ENCODE measurements at regions not wholly inside any gene's neighbourhood (a gene's known extent, or its start where the extent isn't known, plus 50 kb on each side); places are given as distances from the start of the nearest gene placed in this dataset.

GRCh38 chr2:220309215-220309614 lies 681.8 kb downstream of the SLC4A3 start:
- no peak for TF ChIP-seq CTCF (IDR thresholded peaks at IDR 0.05; ENCODE audit: insufficient read depth, low read length, poor library complexity, severe bottlenecking)
- no peaks in the 10 kb centered on the region for H3K27me3 ChIP-seq (ENCODE audit: control insufficient read depth, insufficient read depth, low read length)
- no peak for DNase-seq (ENCODE audit: low read depth)
- no peaks in the 10 kb centered on the region for H3K36me3 ChIP-seq (ENCODE audit: control insufficient read depth, insufficient read depth, low read length)
- no peak overlapping the region for H3K4me3 ChIP-seq (ENCODE audit: low read depth, low read length)

GRCh38 chr2:220310451-220310861 lies 683.0 kb downstream of the SLC4A3 start:
- Histone ChIP-seq H3K36me3 (ENCODE audit: control insufficient read depth, insufficient read depth, low read length) (no peaks in the 10 kb centered on the region), H3K27me3 (ENCODE audit: control insufficient read depth, insufficient read depth, low read length) (no peaks in the 10 kb centered on the region), H3K4me3 (ENCODE audit: low read depth, low read length) (no peak overlapping the region)
- no peak for TF ChIP-seq CTCF (IDR thresholded peaks at IDR 0.05; ENCODE audit: insufficient read depth, low read length, poor library complexity, severe bottlenecking)
- DNase-seq (ENCODE audit: low read depth): no peak

GRCh38 chr2:220315098-220315823 lies 687.8 kb downstream of the SLC4A3 start:
- no peaks in the 10 kb centered on the region for H3K27me3 ChIP-seq (ENCODE audit: control insufficient read depth, insufficient read depth, low read length)
- TF ChIP-seq CTCF (IDR thresholded peaks at IDR 0.05; ENCODE audit: insufficient read depth, low read length, poor library complexity, severe bottlenecking): no peak
- H3K4me3 ChIP-seq (ENCODE audit: low read depth, low read length): no peak overlapping the region
- no peaks in the 10 kb centered on the region for H3K36me3 ChIP-seq (ENCODE audit: control insufficient read depth, insufficient read depth, low read length)
- DNase-seq (ENCODE audit: low read depth): no peak

GRCh38 chr2:220318037-220318436 lies 690.6 kb downstream of the SLC4A3 start:
- H3K27me3 ChIP-seq (ENCODE audit: control insufficient read depth, insufficient read depth, low read length): no peaks in the 10 kb centered on the region
- no peak for TF ChIP-seq CTCF (IDR thresholded peaks at IDR 0.05; ENCODE audit: insufficient read depth, low read length, poor library complexity, severe bottlenecking)
- no peaks in the 10 kb centered on the region for H3K36me3 ChIP-seq (ENCODE audit: control insufficient read depth, insufficient read depth, low read length)
- DNase-seq (ENCODE audit: low read depth): no peak
- H3K4me3 ChIP-seq (ENCODE audit: low read depth, low read length): no peak overlapping the region

- Histone ChIP-seq H3K27me3 (ENCODE audit: control insufficient read depth, insufficient read depth, low read length) (no peaks in the 10 kb centered on the region), H3K36me3 (ENCODE audit: control insufficient read depth, insufficient read depth, low read length) (no peaks in the 10 kb centered on the region), H3K4me3 (ENCODE audit: low read depth, low read length) (no peak overlapping the region)
- TF ChIP-seq CTCF (IDR thresholded peaks at IDR 0.05; ENCODE audit: insufficient read depth, low read length, poor library complexity, severe bottlenecking): no peak
- DNase-seq (ENCODE audit: low read depth): no peak
These were observed 691.1 kb downstream of the SLC4A3 start for GRCh38 chr2:220318508-220318907.

- no peak for DNase-seq (ENCODE audit: low read depth)
- H3K36me3 ChIP-seq (ENCODE audit: control insufficient read depth, insufficient read depth, low read length): no peaks in the 10 kb centered on the region
- no peak for TF ChIP-seq CTCF (IDR thresholded peaks at IDR 0.05; ENCODE audit: insufficient read depth, low read length, poor library complexity, severe bottlenecking)
- no peaks in the 10 kb centered on the region for H3K27me3 ChIP-seq (ENCODE audit: control insufficient read depth, insufficient read depth, low read length)
- no peak overlapping the region for H3K4me3 ChIP-seq (ENCODE audit: low read depth, low read length)
These were observed 692.9 kb downstream of the SLC4A3 start for GRCh38 chr2:220320326-220320725.

All from kidney epithelial cell (primary cell).